NK-92 treated with Interleukin-12 subunit alpha and Interleukin-12 subunit beta, amount 100 ng/mL, for 24 hours (cell line): ENCODE measurements at regions not wholly inside any gene's neighbourhood (a gene's known extent, or its start where the extent isn't known, plus 50 kb on each side); places are given as distances from the start of the nearest gene placed in this dataset.
"Not testable (repeated sequence)": the region's sequence is repeated elsewhere in the genome, so short reads cannot be mapped to it uniquely, and the experiment has no call there.

ENCODE experiments used
- DNase-seq: peaks from one replicate; lab custom pipeline; 2025; lab: John Stamatoyannopoulos, UW

DNA sequence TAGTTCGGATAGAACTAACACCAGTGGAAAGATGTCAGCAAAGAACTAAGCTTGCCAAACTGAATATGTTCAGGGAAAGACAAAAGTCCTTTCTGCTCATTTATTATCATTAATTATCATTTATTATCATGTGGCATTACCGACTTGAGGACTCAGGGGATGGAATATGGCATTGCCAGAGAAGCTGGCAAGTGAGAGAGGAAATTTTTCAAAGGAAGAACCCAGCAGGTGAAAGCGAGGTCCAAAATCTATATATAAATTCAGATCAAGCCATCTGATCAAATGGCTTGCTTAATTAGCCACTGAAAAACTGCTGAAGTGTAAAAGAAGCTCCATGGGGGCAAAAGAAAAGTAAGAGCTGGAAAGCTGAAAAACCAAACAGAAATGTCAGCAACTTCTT is 1049.6 kb upstream of the SEMA6A start:
- DNase-seq, result no peak

DNA sequence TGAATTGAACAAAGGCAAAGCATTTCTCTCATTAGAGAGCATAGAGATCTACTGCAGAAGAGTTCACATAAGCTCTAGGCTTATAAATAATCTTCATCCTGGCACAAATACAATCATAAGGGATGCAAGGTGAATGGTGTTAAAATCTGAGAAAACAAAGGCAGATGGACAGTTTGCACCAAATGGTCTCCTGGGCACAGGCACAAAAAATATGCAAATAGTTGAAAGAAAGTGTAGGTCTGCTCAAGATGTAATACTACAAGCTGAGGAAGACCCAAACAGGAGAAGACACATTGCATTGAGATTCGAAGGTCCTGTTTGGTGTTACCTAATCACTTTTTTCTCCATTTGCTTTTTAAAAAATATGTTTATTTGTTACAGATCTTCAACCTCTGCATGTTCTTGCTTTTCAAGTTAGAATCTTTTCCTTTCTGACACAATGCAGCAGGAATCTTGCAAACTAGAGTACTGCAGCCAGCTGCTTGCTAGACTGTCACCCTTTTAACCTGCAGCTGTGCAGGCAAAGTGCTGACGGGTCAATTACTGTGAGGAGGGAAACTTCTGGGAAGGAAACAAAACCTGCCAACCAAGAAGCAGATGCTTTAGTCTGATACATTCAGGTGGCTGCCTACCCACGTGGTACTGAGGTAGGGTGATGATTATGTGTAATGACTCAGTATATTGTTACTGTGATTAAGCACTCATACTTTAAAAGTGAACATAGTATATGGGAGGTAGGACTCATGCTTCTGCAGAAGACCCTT is 1048.6 kb upstream of the SEMA6A start:
- DNase-seq, result no peak

DNA sequence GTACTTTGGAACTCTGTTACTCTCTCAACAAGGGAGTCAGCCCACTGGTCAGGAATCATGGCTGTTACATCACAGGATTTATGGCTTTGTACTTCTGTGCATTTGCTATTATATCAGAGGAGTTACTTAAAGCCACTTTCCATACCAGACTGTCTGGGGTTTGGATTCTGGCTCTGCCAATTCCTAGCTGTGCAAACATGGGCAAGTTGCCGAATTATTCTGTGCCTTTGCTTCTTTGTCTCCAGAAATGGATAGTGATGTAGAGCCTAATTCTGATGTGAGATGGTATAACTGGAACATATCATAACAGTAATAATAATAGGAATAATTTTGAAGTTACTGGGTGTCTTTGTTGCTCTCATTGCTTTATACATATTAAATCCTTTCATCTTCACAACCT is 1047.3 kb upstream of the SEMA6A start:
- no peak for DNase-seq

DNA sequence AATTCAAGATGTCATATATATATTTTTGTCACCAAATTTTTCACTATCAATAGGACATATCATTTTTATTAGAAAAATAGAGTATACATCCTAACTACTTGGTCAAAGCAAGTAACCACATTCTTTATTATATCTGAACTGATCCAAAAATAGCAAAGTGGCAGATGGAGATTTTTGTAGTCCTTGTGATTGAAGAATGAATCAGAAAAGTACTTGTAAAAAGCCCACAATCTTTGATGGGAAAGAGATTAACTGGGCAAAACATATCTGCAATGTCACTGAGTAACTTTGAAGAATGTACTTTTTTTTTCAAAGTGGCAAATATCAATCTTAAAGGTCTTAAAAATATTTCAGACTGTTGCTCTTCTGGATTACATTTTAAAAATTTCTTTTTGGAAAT is 1040.6 kb upstream of the SEMA6A start:
- no peak for DNase-seq

DNA sequence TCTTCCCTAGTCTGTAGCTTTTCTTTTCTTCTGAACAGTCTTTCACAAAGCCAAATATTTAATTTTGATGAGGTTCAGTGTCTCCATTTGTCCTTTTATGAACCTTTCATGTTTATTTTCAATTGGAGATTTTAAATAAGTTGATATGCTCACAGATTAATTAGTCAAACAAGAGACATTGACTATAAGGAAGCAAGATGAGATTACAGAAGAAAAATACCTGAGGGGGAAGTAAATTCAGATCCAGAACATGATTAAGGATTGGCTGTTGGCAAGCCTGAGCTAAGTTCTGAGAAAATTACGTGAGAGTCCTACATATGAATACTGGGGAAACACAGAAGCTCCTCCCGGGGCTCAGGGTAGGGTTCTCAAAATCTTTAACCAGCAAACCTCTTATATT is 1039.8 kb upstream of the SEMA6A start:
- no peak for DNase-seq

DNA sequence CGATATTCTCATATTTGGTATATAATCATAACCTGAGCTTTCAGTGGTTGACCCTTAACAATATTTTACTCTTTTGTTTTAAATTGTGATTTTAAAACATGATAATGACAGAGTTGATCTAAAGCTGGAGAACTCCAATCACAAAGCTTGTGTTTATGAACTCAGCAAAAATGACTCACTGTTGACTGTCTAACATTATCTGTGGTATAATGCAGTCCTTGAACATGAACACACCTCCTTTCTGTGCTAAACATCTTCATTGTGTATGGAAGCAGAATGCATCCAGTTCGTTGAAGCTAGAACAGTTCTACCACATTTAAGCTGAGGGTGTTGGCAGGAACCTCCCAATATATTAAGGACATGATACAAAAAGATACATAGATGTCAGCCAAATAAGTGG is 1030.2 kb upstream of the SEMA6A start:
- no peak for DNase-seq

DNA sequence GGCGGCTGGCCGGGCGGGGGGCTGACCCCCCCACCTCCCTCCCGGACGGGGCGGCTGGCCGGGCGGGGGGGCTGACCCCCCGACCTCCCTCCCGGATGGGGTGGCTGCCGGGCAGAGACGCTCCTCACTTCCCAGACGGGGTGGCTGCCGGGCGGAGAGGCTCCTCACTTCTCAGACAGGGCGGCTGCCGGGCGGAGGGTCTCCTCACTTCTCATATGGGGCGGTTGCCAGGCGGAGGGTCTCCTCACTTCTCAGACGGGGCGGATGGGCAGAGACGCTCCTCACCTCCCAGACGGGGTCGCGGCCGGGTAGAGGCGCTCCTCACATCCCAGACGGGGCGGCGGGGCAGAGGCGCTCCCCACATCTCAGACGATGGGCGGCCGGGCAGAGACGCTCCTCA is 1025.2 kb upstream of the SEMA6A start:
- not testable (repeated sequence) for DNase-seq

DNA sequence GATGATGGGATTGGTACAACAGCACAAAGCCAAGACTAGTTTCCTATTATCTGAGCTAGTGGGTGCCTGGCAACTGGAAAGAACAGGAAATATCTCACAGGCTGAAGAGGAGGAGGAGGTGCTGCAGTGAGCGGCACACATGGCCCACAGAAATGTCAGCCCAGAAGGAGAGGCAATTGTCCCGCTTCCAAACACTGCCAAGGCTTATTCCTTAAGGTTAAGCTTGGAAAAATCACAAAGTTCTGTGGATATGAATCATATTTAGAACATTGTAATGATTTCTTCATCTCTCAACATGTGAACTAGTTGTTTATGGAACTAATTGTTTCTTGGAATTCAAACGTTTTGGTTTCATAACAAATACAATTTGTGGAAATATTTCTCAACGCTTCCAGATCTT is 1019.5 kb upstream of the SEMA6A start:
- no peak for DNase-seq

DNA sequence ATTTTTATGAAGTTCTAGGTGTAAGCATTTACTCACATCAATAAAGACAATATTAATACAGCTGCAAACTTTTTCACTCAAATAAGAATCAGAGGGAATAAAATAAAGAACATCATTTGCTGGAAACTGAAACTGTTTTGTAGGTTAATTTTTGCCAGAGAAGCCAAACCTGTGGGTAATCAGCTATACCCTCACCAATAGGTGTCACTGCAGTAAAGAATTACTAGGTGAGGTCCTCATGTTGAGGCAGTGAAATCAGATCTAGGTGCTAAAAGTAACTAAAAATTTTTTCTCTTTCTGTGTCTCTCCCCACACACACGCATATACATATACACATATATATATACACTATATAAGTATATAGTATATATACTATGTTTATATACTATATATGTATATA is 1016.3 kb upstream of the SEMA6A start:
- no peak for DNase-seq

DNA sequence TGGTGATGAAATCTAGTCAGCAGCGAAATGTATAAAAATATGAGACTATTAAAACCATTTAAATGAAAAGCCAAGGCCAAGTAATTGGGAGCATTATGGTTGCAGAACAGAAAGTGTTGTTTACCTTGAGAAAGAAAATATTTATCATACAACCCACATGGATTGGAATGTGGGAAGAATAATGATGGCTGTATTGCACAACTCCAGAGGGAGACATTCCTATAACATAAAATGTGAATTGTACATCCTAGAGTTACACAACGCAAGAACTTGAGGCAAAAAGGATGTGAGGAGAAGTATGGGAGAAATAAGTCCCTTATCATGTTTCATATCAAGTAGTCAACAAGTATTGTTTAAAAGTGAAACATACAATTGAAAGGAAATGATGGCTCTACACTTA is 1014.0 kb upstream of the SEMA6A start:
- DNase-seq, result no peak

DNA sequence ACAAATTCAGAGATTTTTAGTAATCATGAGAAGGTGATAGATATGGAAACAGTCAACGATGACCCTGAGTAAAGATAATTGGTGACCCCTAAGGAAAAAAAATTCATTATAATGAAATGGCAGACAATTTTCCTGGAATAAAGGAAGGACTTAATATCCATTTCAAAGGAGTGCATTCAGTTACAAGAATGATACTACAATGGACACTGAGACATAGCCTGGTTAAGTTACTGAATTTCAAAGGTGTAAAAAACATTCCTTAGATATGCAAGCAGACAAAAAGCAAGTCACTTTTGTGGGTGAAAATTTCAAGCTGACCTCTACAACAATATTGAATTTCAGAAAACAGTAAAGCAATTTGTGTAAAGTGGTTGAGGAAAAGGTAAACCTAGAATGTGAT is 1012.5 kb upstream of the SEMA6A start:
- no peak for DNase-seq

DNA sequence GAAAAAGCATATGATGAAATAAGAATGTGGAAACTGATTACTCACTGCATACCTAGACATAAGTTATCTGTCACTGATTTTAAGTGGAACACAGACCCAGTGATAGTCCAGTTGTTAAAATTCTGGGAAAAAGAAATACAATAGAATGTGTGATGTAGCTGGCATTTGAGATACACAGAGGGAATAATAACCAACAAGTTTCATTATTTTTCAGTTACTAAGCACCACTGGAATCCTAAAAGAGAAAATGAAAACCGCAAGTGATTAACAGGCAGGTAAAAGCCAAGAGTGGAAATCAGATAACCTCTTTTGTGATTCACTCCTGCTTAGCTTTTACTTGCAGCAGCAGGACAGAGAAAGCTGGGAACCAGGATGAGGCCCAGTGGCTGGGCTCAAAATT is 994.0 kb upstream of the SEMA6A start:
- DNase-seq, result no peak

DNA sequence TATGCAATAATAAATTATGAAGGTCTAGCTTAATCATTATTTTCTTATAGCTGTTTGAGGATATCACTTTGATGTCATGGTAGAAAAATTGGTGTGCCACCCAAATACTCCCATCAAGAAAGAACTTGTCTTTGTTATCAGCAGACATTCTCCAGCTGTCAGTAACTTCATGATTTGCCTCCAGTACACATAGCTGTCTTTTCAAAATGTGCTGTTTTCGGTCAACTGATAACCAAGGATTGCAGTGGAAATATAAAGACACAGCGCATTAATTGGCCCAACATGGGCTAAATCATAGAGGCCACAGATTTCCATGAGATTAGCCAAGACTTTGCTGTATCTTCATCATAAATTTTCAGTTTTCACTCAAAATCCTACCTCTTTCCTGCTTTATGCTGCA is 993.5 kb upstream of the SEMA6A start:
- no peak for DNase-seq

DNA sequence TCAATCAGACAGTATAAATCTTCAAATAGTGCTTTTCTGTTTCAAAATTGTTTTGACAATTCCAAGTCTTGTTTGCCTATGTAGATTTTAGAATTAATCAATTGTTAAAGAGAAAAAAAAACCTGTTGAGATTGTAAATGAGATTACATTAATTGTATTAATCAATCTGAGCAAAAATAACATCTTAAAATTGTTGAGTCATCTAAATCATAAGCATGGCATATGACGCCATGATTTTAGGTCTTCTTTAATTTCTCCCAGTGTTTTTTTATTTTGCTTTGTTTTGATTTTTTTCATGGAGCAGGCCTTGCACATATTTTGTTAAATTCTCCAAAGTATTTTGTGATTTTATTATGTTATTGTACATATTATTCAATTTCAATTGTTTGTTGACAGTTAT is 988.0 kb upstream of the SEMA6A start:
- DNase-seq, result no peak

DNA sequence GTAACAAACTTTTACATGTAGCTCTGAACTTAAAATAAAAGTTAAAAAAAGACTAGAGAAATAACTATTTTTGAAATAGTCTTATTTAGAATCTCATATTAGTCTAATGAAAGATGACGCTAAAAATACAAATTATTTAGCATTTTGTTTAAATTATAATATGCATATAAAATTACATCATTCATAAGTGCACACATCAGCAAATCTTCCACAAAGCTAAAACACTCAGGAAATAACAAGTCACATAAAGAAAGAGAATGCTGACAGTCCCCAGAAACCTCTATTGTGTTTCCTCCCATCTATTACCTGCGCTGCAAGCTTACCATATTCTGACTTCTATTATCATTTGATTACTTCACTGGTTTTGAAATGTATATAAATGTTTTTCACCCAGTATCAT is 986.9 kb upstream of the SEMA6A start:
- DNase-seq, result no peak

DNA sequence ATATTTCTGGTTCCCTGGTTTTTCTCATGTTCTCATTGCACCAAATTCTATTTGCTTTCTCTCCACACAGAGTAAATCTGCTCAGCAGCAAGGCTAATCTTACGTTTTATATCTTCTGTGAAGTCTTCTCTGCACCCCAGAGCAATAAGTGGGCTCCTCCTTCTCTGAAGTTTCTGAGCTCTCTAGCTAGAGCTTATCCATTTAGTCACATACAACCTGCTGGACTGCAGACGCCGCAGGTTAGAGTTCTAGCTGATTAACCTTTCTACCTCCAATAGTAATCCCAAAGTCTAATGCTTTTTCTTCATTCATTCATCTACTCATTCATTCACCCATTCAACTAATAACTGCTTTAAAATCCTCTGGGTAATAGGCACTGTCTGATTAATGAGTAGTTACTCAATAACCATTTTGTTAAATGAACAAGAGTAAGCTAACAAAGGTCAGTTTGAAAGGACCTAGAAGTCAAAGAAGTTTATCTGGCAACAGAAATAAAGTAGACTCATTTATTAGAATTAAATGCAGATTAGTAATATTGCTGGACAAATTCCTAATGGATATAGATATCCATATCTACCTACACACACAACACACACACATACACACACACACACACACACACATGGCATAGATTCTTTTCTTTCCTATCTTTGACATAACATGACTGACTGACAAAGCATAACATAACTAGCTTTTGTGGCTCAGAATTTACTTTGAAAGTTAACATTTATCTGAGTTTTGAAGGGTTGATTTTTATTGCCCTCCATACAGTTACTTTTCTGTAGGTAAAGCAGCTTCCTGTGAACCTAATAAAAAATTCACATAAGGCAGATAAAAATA is 984.6 kb upstream of the SEMA6A start:
- no peak for DNase-seq

DNA sequence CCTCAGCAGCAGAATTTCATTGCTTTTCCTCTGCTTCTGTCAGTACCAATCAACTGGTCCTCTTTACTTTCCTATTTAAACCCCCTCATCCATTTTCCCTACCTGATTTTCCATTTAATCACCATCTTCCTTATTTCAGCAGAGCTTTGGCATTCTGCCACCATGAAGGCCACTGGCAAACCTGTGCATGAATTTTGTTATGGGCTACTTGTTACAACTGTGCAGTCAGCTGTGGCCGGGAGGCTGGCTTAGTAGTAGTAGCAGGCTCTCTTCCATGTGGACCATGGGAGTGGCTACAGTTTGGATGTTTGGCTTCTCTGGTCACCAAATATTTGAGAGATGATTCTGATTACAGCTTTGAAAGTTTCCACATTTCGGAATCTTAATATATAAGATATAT is 976.6 kb upstream of the SEMA6A start:
- DNase-seq, result no peak

DNA sequence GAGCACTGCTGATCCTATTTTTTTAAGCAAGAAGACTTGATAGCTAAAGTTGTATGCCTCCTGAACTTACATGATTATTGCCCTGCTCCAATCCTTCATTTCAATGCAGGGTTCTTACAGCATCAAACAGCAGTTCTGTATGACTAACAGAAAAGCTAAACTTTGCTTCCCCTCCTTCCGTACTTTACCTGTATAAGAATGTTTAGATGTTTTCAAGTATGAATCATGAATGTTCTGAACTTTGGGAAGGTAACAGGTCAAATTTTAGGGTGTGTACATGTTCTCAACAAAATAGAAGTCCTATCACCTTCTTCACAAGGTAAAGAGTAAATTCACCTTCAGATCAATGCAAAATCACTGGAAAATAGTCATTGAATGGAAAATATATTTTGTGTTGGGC is 972.6 kb upstream of the SEMA6A start:
- no peak for DNase-seq

DNA sequence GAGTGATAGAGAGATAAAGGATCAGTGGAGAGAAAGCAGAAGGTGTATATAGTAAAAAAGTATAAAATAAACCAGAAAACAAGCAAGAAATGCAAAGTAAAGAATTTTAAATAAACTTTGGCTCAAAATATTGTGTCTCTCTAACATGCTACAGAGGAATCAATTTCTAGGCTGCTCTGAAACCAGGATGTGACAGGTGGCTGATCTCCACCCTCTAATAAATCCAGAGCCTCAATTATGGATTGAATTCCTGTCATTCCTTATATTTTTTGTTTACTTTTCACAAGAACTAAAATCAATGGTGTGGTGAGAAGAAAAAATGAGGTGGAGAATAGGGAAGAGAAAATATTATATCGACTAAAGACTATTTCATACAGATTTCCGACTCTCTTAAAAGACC is 965.1 kb upstream of the SEMA6A start:
- no peak for DNase-seq

DNA sequence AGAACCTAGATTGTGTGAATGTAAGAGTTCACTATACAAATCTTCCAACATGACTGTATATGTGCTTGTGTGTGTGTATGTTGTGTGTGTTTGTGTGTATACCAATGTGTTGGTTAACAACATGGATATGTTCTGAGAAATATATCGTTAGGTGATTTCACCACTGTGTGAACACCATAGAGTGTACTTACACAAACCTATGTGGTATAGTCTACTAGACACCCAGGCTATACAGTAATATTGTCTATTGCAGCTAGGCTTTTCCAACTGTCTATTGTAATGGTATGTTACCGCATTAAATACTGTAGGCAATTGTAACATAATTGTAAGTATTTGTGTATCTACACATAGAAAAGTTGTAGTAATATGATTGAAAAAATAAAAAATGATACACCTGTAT is 959.2 kb upstream of the SEMA6A start:
- no peak for DNase-seq

DNA sequence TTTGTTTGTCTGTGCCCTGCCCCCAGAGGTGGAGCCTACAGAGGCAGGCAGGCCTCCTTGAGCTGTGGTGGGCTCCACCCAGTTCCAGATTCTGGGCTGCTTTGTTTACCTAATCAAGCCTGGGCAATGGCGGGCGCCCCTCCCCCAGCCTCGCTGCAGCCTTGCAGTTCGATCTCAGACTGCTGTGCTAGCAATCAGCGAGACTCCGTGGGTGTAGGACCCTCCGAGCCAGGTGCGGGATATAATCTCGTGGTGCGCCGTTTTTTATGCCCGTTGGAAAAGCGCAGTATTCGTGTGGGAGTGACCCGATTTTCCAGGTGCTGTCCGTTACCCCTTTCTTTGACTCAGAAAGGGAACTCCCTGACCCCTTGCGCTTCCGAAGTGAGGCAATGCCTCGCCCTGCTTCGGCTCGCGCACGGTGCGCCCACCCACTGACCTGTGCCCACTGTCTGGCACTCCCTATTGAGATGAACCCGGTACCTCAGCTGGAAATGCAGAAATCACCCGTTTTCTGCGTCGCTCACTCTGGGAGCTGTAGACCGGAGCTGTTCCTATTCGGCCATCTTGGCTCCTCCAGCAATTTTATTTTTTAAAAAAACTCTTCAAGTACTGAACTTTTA is 958.5 kb upstream of the SEMA6A start:
- not testable (repeated sequence) for DNase-seq

DNA sequence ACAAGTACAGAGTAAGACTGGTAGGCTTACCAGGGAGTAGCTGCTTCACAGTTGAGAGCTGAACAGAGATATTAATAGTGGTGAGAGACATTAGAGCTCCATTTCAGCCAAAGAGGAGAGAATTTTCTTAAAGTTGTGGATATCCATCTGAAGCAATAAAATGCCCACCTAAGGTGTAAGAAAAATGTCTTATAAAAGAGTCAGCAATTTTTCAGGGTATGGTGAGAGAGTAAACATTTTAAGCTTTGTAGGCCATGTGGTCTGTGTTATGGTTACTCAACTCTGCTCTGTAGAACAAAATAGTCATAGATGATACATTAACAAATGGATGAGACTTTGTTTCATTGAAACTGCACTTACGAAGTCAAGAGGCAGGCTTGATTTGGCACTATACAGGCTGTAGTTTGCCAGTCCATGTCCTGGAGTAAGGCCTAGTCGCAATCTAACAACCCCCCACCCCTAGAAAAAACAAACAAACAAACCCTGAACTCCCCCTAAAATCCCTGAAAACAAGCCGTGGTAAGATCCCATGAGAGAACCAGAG is 945.4 kb upstream of the SEMA6A start:
- DNase-seq, result no peak

DNA sequence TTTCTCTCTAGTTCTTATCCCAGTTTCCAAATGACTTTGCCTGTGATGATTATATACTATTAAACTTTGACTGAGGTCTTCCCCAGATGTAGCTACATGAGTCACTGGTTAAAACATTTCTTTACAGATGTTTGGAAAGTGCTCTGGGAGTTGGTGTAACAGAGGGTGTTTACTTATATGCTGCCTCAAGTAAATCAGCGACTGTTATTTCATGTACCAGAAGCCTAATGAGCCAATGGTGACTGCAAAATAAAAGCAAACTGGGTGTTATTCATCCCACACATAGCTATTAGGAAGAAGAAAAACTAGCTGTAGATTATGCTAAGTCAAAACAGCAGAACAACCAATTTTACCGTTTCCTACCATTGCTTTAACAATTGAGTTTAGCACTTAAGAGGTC is 929.7 kb upstream of the SEMA6A start:
- no peak for DNase-seq
